ENCODE measurements at regions not wholly inside any gene's neighbourhood (a gene's known extent, or its start where the extent isn't known, plus 50 kb on each side); places are given as distances from the start of the nearest gene placed in this dataset.
A peak's percentile ranks its signal among the peaks of the same experiment; 100 is the strongest.

DNA sequence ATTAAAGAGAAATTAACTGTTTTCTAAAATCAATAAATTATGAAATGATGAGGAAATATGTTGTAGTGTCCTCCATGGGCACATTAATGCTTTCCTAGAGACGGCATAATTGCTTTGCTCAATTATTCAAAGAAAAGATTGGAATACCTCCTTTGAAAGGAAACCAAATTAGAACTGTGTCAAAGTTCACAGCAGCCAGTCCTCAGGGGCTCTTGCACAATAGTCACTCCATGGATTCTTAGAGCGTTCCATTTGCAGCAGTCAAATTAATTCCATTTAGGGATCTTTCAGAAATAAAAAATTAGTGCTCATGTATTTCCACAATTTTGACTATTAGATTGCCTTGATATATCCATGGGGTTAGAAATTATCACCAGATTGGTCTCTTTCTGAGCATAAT, 841.6 kb upstream of the DPPA4 start:
- Histone ChIP-seq H3K4me3 (ENCODE audit: low read length) (no peak overlapping the region), H3K9me3 (ENCODE audit: control insufficient read depth, low read length) (no peaks in the 10 kb centered on the region), H3K27me3 (replicated peaks; ENCODE audit: control insufficient read depth, insufficient read depth, low read length) (no peaks in the 10 kb centered on the region), H3K4me1 (ENCODE audit: control insufficient read depth, insufficient read depth, low read length) (peaks cover 29% of the 10 kb centered on the region), H3K9ac (ENCODE audit: low read length) (no peak overlapping the region), H3K36me3 (ENCODE audit: control insufficient read depth, insufficient read depth, low read length, severe bottlenecking) (no peaks in the 10 kb centered on the region)
- peak; percentile 61 for DNase-seq (ENCODE audit: low read depth)

GRCh38 chr3:110180733-110181132, 843.4 kb upstream of the DPPA4 start:
- no peaks in the 10 kb centered on the region for H3K9me3 ChIP-seq (ENCODE audit: control insufficient read depth, low read length)
- H3K27me3 ChIP-seq (replicated peaks; ENCODE audit: control insufficient read depth, insufficient read depth, low read length) = no peaks in the 10 kb centered on the region
- peak overlapping the region; percentile 1 for H3K4me3 ChIP-seq (ENCODE audit: low read length)
- peaks cover 29% of the 10 kb centered on the region for H3K4me1 ChIP-seq (ENCODE audit: control insufficient read depth, insufficient read depth, low read length)
- H3K9ac ChIP-seq (ENCODE audit: low read length) = no peak overlapping the region
- DNase-seq (ENCODE audit: low read depth) = peak; percentile 31
- no peaks in the 10 kb centered on the region for H3K36me3 ChIP-seq (ENCODE audit: control insufficient read depth, insufficient read depth, low read length, severe bottlenecking)

DNA sequence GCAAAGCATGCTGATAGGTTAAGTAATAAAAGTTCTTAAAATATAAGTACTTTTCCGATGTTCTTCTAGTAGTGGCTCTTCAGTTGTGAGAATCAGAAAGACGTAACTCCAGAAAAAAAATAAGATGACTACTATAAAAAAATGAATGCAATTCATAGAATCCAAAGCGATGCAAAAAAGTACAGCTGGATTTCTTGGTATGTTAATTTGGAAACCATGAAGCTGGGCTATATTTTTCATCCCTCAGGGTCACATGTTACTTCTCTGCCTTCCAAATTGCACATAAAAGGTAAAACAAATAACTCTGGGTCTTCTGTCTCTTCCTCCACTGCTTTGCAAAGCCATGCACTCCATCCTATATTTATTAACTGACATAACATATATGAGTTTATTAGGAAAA, 843.9 kb upstream of the DPPA4 start:
- Histone ChIP-seq H3K4me1 (ENCODE audit: control insufficient read depth, insufficient read depth, low read length) (peaks cover 29% of the 10 kb centered on the region), H3K9me3 (ENCODE audit: control insufficient read depth, low read length) (no peaks in the 10 kb centered on the region), H3K9ac (ENCODE audit: low read length) (no peak overlapping the region), H3K27me3 (replicated peaks; ENCODE audit: control insufficient read depth, insufficient read depth, low read length) (no peaks in the 10 kb centered on the region), H3K4me3 (ENCODE audit: low read length) (peak overlapping the region; percentile 1), H3K36me3 (ENCODE audit: control insufficient read depth, insufficient read depth, low read length, severe bottlenecking) (no peaks in the 10 kb centered on the region)
- no peak for DNase-seq (ENCODE audit: low read depth)

GRCh38 chr3:110184536-110184935, 847.2 kb upstream of the DPPA4 start:
- no peaks in the 10 kb centered on the region for H3K27me3 ChIP-seq (replicated peaks; ENCODE audit: control insufficient read depth, insufficient read depth, low read length)
- H3K4me1 ChIP-seq (ENCODE audit: control insufficient read depth, insufficient read depth, low read length) = peaks cover 17% of the 10 kb centered on the region
- no peak overlapping the region for H3K9ac ChIP-seq (ENCODE audit: low read length)
- no peak for DNase-seq (ENCODE audit: low read depth)
- H3K9me3 ChIP-seq (ENCODE audit: control insufficient read depth, low read length) = peaks cover 4% of the 10 kb centered on the region
- H3K4me3 ChIP-seq (ENCODE audit: low read length) = no peak overlapping the region
- no peaks in the 10 kb centered on the region for H3K36me3 ChIP-seq (ENCODE audit: control insufficient read depth, insufficient read depth, low read length, severe bottlenecking)

DNA sequence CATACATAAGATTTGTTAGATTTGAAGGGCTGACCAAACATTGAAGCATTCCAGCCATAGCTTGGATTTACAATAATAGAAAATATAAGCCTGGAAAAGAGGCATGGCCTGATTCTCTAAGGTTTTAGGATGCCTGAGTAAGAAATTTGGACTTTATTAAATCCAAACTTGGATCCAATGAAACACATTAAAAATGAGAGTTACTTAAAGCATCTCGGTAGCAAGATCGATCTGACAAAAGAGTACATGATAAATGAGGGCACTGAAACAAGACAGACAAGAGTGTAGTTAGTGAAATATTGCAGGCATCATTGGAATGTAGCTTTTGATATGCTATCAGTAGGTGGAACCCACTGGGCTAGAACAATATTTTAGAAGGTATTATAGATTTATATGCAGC, 855.7 kb upstream of the DPPA4 start:
- no peak overlapping the region for H3K4me3 ChIP-seq (ENCODE audit: low read length)
- peaks cover 9% of the 10 kb centered on the region for H3K9me3 ChIP-seq (ENCODE audit: control insufficient read depth, low read length)
- no peaks in the 10 kb centered on the region for H3K4me1 ChIP-seq (ENCODE audit: control insufficient read depth, insufficient read depth, low read length)
- DNase-seq (ENCODE audit: low read depth) = peak; percentile 21
- H3K27me3 ChIP-seq (replicated peaks; ENCODE audit: control insufficient read depth, insufficient read depth, low read length) = no peaks in the 10 kb centered on the region
- no peak overlapping the region for H3K9ac ChIP-seq (ENCODE audit: low read length)
- no peaks in the 10 kb centered on the region for H3K36me3 ChIP-seq (ENCODE audit: control insufficient read depth, insufficient read depth, low read length, severe bottlenecking)

GRCh38 chr3:110198717-110199587, 861.6 kb upstream of the DPPA4 start:
- Histone ChIP-seq H3K27me3 (replicated peaks; ENCODE audit: control insufficient read depth, insufficient read depth, low read length) (no peaks in the 10 kb centered on the region), H3K9me3 (ENCODE audit: control insufficient read depth, low read length) (no peaks in the 10 kb centered on the region), H3K4me3 (ENCODE audit: low read length) (no peak overlapping the region), H3K4me1 (ENCODE audit: control insufficient read depth, insufficient read depth, low read length) (no peaks in the 10 kb centered on the region), H3K9ac (ENCODE audit: low read length) (no peak overlapping the region), H3K36me3 (ENCODE audit: control insufficient read depth, insufficient read depth, low read length, severe bottlenecking) (no peaks in the 10 kb centered on the region)
- no peak for DNase-seq (ENCODE audit: low read depth)

DNA sequence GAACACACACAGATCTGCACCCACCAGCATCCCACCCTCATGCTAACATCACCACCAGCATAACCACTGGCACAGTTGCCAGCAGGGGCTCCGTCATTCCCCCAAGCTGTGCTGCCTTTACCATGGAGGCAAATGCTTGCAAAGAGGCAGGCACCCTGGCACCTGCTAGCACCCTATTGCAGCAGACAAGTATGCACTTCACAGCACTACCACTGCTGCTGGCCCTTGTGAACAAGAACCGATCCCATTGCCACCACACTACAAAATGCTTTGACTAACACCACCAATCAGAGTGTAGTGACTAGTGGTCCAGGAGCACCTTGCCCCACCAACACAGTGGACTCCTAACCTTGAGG, 862.2 kb upstream of the DPPA4 start:
- H3K4me3 ChIP-seq (ENCODE audit: low read length) = no peak overlapping the region
- no peaks in the 10 kb centered on the region for H3K27me3 ChIP-seq (replicated peaks; ENCODE audit: control insufficient read depth, insufficient read depth, low read length)
- H3K36me3 ChIP-seq (ENCODE audit: control insufficient read depth, insufficient read depth, low read length, severe bottlenecking) = no peaks in the 10 kb centered on the region
- no peak for DNase-seq (ENCODE audit: low read depth)
- no peaks in the 10 kb centered on the region for H3K4me1 ChIP-seq (ENCODE audit: control insufficient read depth, insufficient read depth, low read length)
- H3K9ac ChIP-seq (ENCODE audit: low read length) = no peak overlapping the region
- H3K9me3 ChIP-seq (ENCODE audit: control insufficient read depth, low read length) = no peaks in the 10 kb centered on the region

GRCh38 chr3:110210086-110210660, 861.4 kb upstream of the NECTIN3 start:
- Histone ChIP-seq H3K4me3 (ENCODE audit: low read length) (no peak overlapping the region), H3K9ac (ENCODE audit: low read length) (no peak overlapping the region), H3K4me1 (ENCODE audit: control insufficient read depth, insufficient read depth, low read length) (no peaks in the 10 kb centered on the region), H3K9me3 (ENCODE audit: control insufficient read depth, low read length) (no peaks in the 10 kb centered on the region), H3K36me3 (ENCODE audit: control insufficient read depth, insufficient read depth, low read length, severe bottlenecking) (no peaks in the 10 kb centered on the region), H3K27me3 (replicated peaks; ENCODE audit: control insufficient read depth, insufficient read depth, low read length) (no peaks in the 10 kb centered on the region)
- no peak for DNase-seq (ENCODE audit: low read depth)

GRCh38 chr3:110226645-110227044, 845.0 kb upstream of the NECTIN3 start:
- no peak overlapping the region for H3K4me3 ChIP-seq (ENCODE audit: low read length)
- no peaks in the 10 kb centered on the region for H3K36me3 ChIP-seq (ENCODE audit: control insufficient read depth, insufficient read depth, low read length, severe bottlenecking)
- H3K27me3 ChIP-seq (replicated peaks; ENCODE audit: control insufficient read depth, insufficient read depth, low read length) = no peaks in the 10 kb centered on the region
- H3K4me1 ChIP-seq (ENCODE audit: control insufficient read depth, insufficient read depth, low read length) = no peaks in the 10 kb centered on the region
- no peaks in the 10 kb centered on the region for H3K9me3 ChIP-seq (ENCODE audit: control insufficient read depth, low read length)
- no peak for DNase-seq (ENCODE audit: low read depth)
- no peak overlapping the region for H3K9ac ChIP-seq (ENCODE audit: low read length)

DNA sequence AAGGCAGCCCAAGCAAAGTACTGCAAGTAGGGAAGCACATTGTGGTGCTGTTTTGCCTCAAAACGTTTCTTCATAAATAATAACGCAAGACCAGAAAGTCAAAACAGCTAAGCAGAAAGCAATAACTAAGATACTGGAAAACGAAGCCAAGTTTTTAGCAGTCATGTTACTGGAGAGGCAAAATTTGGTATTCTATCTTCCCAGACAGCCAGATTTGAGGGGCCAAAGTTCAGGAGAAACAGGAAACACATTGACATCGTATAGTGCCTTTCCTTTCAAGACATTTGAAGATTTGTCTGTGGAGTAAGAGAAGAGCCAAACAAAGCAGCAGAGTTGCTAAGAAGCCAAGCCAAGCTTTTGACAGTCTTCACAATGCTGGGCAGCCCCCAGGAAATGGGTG, 843.6 kb upstream of the NECTIN3 start:
- Histone ChIP-seq H3K4me3 (ENCODE audit: low read length) (no peak overlapping the region), H3K36me3 (ENCODE audit: control insufficient read depth, insufficient read depth, low read length, severe bottlenecking) (no peaks in the 10 kb centered on the region), H3K4me1 (ENCODE audit: control insufficient read depth, insufficient read depth, low read length) (no peaks in the 10 kb centered on the region), H3K27me3 (replicated peaks; ENCODE audit: control insufficient read depth, insufficient read depth, low read length) (no peaks in the 10 kb centered on the region), H3K9ac (ENCODE audit: low read length) (no peak overlapping the region), H3K9me3 (ENCODE audit: control insufficient read depth, low read length) (no peaks in the 10 kb centered on the region)
- no peak for DNase-seq (ENCODE audit: low read depth)

GRCh38 chr3:110234831-110235230, 836.8 kb upstream of the NECTIN3 start:
- H3K4me1 ChIP-seq (ENCODE audit: control insufficient read depth, insufficient read depth, low read length) = peaks cover 3% of the 10 kb centered on the region
- H3K36me3 ChIP-seq (ENCODE audit: control insufficient read depth, insufficient read depth, low read length, severe bottlenecking) = no peaks in the 10 kb centered on the region
- no peaks in the 10 kb centered on the region for H3K9me3 ChIP-seq (ENCODE audit: control insufficient read depth, low read length)
- peak; percentile 39 for DNase-seq (ENCODE audit: low read depth)
- H3K9ac ChIP-seq (ENCODE audit: low read length) = no peak overlapping the region
- no peaks in the 10 kb centered on the region for H3K27me3 ChIP-seq (replicated peaks; ENCODE audit: control insufficient read depth, insufficient read depth, low read length)
- H3K4me3 ChIP-seq (ENCODE audit: low read length) = peak overlapping the region; percentile 67
